ENCODE measurements at regions not wholly inside any gene's neighbourhood (a gene's known extent, or its start where the extent isn't known, plus 50 kb on each side); places are given as distances from the start of the nearest gene placed in this dataset.

- in situ Hi-C loops (cut with MboI; ENCODE audit: low sequenced_read_pairs) = loop anchor here (25.0 kb wide), 1 partner anchor 432 kb away; no protein-coding TSS in a partner anchor
Measured at GRCh38 chr13:99894105-99894839, 77.3 kb downstream of the ZIC5 start.

GRCh38 chr13:99893567-99893966 is 78.0 kb downstream of the ZIC5 start:
- in situ Hi-C loops (cut with MboI; ENCODE audit: low sequenced_read_pairs) = loop anchor here (25.0 kb wide), 1 partner anchor 431 kb away; no protein-coding TSS in a partner anchor

- in situ Hi-C loops (cut with MboI; ENCODE audit: low sequenced_read_pairs) = loop anchor here (25.0 kb wide), 1 partner anchor 431 kb away; no protein-coding TSS in a partner anchor
Measured at GRCh38 chr13:99892866-99893504, 78.6 kb downstream of the ZIC5 start.

GRCh38 chr13:99892196-99892613 is 79.4 kb downstream of the ZIC5 start:
- in situ Hi-C loops (cut with MboI; ENCODE audit: low sequenced_read_pairs) = loop anchor here (25.0 kb wide), 1 partner anchor 430 kb away; no protein-coding TSS in a partner anchor

- in situ Hi-C loops (cut with MboI; ENCODE audit: low sequenced_read_pairs) = loop anchor here (25.0 kb wide), 1 partner anchor 424 kb away; no protein-coding TSS in a partner anchor
Measured at GRCh38 chr13:99886706-99887105, 84.9 kb downstream of the ZIC5 start.

- in situ Hi-C loops (cut with MboI; ENCODE audit: low sequenced_read_pairs) = loop anchor here (25.0 kb wide), 1 partner anchor 423 kb away; no protein-coding TSS in a partner anchor
Measured at GRCh38 chr13:99884913-99885312, 86.7 kb downstream of the ZIC5 start.

GRCh38 chr13:99883805-99884204 is 87.8 kb downstream of the ZIC5 start:
- in situ Hi-C loops (cut with MboI; ENCODE audit: low sequenced_read_pairs) = loop anchor here (25.0 kb wide), 1 partner anchor 422 kb away; no protein-coding TSS in a partner anchor

- in situ Hi-C loops (cut with MboI; ENCODE audit: low sequenced_read_pairs) = loop anchor here (25.0 kb wide), 1 partner anchor 417 kb away; no protein-coding TSS in a partner anchor
Measured at GRCh38 chr13:99878921-99879610, 92.5 kb downstream of the ZIC5 start.

- in situ Hi-C loops (cut with MboI; ENCODE audit: low sequenced_read_pairs) = loop anchor here (25.0 kb wide), 1 partner anchor 414 kb away; no protein-coding TSS in a partner anchor
Measured at GRCh38 chr13:99876651-99877050, 94.9 kb downstream of the ZIC5 start.

- in situ Hi-C loops (cut with MboI; ENCODE audit: low sequenced_read_pairs) = loop anchor here (25.0 kb wide), 1 partner anchor 413 kb away; no protein-coding TSS in a partner anchor
Measured at GRCh38 chr13:99875391-99875790, 96.2 kb downstream of the ZIC5 start.

- in situ Hi-C loops (cut with MboI; ENCODE audit: low sequenced_read_pairs) = no loop called here
Measured at GRCh38 chr13:99873832-99874430, 97.6 kb downstream of the ZIC5 start.

GRCh38 chr13:99873141-99873540 is 98.4 kb downstream of the ZIC5 start:
- in situ Hi-C loops (cut with MboI; ENCODE audit: low sequenced_read_pairs) = no loop called here

GRCh38 chr13:99871249-99871898 is 100.2 kb downstream of the ZIC5 start:
- in situ Hi-C loops (cut with MboI; ENCODE audit: low sequenced_read_pairs) = no loop called here

- in situ Hi-C loops (cut with MboI; ENCODE audit: low sequenced_read_pairs) = no loop called here
Measured at GRCh38 chr13:99870541-99870940, 101.0 kb downstream of the ZIC5 start.

- in situ Hi-C loops (cut with MboI; ENCODE audit: low sequenced_read_pairs) = no loop called here
Measured at GRCh38 chr13:99869830-99870229, 101.7 kb downstream of the ZIC5 start.

GRCh38 chr13:99868767-99869166 is 102.8 kb downstream of the ZIC5 start:
- in situ Hi-C loops (cut with MboI; ENCODE audit: low sequenced_read_pairs) = no loop called here

- in situ Hi-C loops (cut with MboI; ENCODE audit: low sequenced_read_pairs) = no loop called here
Measured at GRCh38 chr13:99867535-99868257, 103.9 kb downstream of the ZIC5 start.

GRCh38 chr13:99866781-99867180 is 104.8 kb downstream of the ZIC5 start:
- in situ Hi-C loops (cut with MboI; ENCODE audit: low sequenced_read_pairs) = no loop called here

GRCh38 chr13:99865420-99865930 is 106.1 kb downstream of the ZIC5 start:
- in situ Hi-C loops (cut with MboI; ENCODE audit: low sequenced_read_pairs) = no loop called here
